OCI-LY7 (cell line): ENCODE measurements at regions not wholly inside any gene's neighbourhood (a gene's known extent, or its start where the extent isn't known, plus 50 kb on each side); places are given as distances from the start of the nearest gene placed in this dataset.

Source experiments
- BruUV-seq: library from RNA; stranded (reverse); fragments of 400-500 nt; replicated peaks from 2 replicates; lab custom pipeline; 2021; lab: Mats Ljungman, UMichigan
- CTCF ChIA-PET: fragments of 300-600 bp; sonication (Branson Sonifier 250); formaldehyde crosslinking; loops from one replicate; lab custom pipeline; 2022; ENCODE audit warnings: antibody characterized with exemption; ENCODE audit not compliant: unreplicated experiment; lab: Charles Lee
- POLR2A ChIA-PET: fragments of 300-600 bp; sonication (Branson Sonifier 250); formaldehyde crosslinking; loops from one replicate; lab custom pipeline; 2022; ENCODE audit warnings: antibody characterized with exemption; lab: Charles Lee
- DNase-seq: peaks from one replicate; pipeline ENCODE4 v3.0.0-alpha.2; 2015; ENCODE audit warnings: low spot score
- H2AFZ ChIP-seq: fragments of 200-600 bp; sonication (generic), shearing (Covaris generic); 2 replicates; pipeline ENCODE4 v1.6.1; 2014; ENCODE audit warnings: mild to moderate bottlenecking, antibody characterized with exemption, low read length, moderate library complexity
- H3K27ac ChIP-seq: fragments of 200-600 bp; sonication (generic); 2 replicates; pipeline ENCODE4 v1.5.1; 2014; ENCODE audit warnings: mixed run types, low read depth, mild to moderate bottlenecking, moderate library complexity, low read length, inconsistent platforms; ENCODE audit not compliant: poor library complexity, severe bottlenecking
- H3K36me3 ChIP-seq: fragments of 200-600 bp; sonication (generic); 2 replicates; pipeline ENCODE4 v1.6.1; 2014; ENCODE audit warnings: mild to moderate bottlenecking, antibody characterized with exemption, low read length, moderate library complexity, mixed read lengths; ENCODE audit not compliant: insufficient read depth
- H3K4me1 ChIP-seq: fragments of 200-600 bp; sonication (generic); 2 replicates; pipeline ENCODE4 v1.5.1; 2014; ENCODE audit warnings: mild to moderate bottlenecking, low read length; ENCODE audit not compliant: insufficient read depth, poor library complexity, severe bottlenecking
- H3K4me2 ChIP-seq: fragments of 200-600 bp; sonication (generic); 2 replicates; pipeline ENCODE4 v1.6.1; 2014; ENCODE audit warnings: mild to moderate bottlenecking, low read length
- H3K4me3 ChIP-seq: fragments of 200-600 bp; sonication (generic); 2 replicates; pipeline ENCODE4 v1.5.1; 2014; ENCODE audit warnings: mild to moderate bottlenecking, low read depth, low read length; ENCODE audit not compliant: poor library complexity, severe bottlenecking
- H3K79me2 ChIP-seq: fragments of 200-600 bp; sonication (generic); 2 replicates; pipeline ENCODE4 v1.6.1; 2016; ENCODE audit warnings: low read depth, mild to moderate bottlenecking, low read length, moderate library complexity, mixed read lengths; ENCODE audit not compliant: insufficient read depth
- H3K9me2 ChIP-seq: fragments of 200-600 bp; sonication (generic); 2 replicates; pipeline ENCODE4 v1.6.1; 2016; ENCODE audit warnings: mild to moderate bottlenecking, low read length, mixed read lengths; ENCODE audit not compliant: insufficient read depth
- H3K9me3 ChIP-seq: fragments of 200-600 bp; sonication (generic); 2 replicates; pipeline ENCODE4 v1.6.1; 2014; ENCODE audit warnings: mild to moderate bottlenecking, mixed run types, low read length, mixed read lengths
- H4K20me1 ChIP-seq: fragments of 200-600 bp; sonication (generic); 2 replicates; pipeline ENCODE4 v1.6.1; 2014; ENCODE audit warnings: mild to moderate bottlenecking, antibody characterized with exemption, low read length, moderate library complexity, mixed read lengths; ENCODE audit not compliant: insufficient read depth
- EZH2phosphoT487 ChIP-seq: fragments of 200-600 bp; sonication (generic); IDR thresholded peaks from 2 replicates; pipeline ENCODE4 v1.6.1; 2018; ENCODE audit warnings: low read depth, borderline replicate concordance, mild to moderate bottlenecking, mixed run types, antibody characterized with exemption, low read length, moderate library complexity, mixed read lengths
- intact Hi-C: fragments of 100-400 bp; cut with micrococcal nuclease; formaldehyde crosslinking; loops from one replicate; pipeline ENCODE4 v1.10.0; 2022; ENCODE audit not compliant: unreplicated experiment
- TF ChIP-seq, protein P1 (sequence below): fragments of 200-600 bp; sonication (generic); conservative IDR thresholded peaks from 2 replicates; pipeline ENCODE4 v1.5.1; 2014; ENCODE audit warnings: mild to moderate bottlenecking, antibody characterized with exemption, low read length, moderate library complexity, mixed read lengths

DNA sequence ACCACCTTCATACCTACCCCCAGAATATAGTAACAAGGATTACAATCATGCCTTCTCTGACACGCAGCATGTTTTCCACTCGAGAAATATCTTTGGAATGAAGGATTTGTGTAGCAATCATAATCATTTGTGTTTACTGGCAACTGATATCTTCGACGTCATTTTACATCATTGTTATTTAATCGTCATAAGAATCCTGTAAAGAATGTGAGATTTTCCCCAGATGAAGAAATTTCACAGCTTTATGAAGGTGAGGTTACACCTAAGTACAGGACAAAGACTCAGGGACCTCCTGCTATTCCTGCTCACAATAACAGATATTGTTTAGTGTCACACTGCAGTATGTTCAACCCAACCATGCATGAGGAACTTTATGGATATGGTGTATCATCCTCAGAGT lies 198.2 kb upstream of the LDB2 start:
- Histone ChIP-seq H3K36me3 (no peaks in the 10 kb centered on the region), H3K9me3 (no peaks in the 10 kb centered on the region), H3K4me2 (no peak overlapping the region), H3K9me2 (no peaks in the 10 kb centered on the region), H3K79me2 (no peaks in the 10 kb centered on the region), H4K20me1 (no peaks in the 10 kb centered on the region), H3K4me3 (no peak overlapping the region), H2AFZ (no peak overlapping the region), H3K4me1 (no peaks in the 10 kb centered on the region), H3K27ac (no peak overlapping the region)
- intact Hi-C loops: no loop called here
- no TSS peak for BruUV-seq
- CTCF ChIA-PET: no interaction called here
- POLR2A ChIA-PET: no interaction called here
- DNase-seq: no peak
- no peak for TF ChIP-seq EZH2phosphoT487
- TF ChIP-seq, protein P1, sequence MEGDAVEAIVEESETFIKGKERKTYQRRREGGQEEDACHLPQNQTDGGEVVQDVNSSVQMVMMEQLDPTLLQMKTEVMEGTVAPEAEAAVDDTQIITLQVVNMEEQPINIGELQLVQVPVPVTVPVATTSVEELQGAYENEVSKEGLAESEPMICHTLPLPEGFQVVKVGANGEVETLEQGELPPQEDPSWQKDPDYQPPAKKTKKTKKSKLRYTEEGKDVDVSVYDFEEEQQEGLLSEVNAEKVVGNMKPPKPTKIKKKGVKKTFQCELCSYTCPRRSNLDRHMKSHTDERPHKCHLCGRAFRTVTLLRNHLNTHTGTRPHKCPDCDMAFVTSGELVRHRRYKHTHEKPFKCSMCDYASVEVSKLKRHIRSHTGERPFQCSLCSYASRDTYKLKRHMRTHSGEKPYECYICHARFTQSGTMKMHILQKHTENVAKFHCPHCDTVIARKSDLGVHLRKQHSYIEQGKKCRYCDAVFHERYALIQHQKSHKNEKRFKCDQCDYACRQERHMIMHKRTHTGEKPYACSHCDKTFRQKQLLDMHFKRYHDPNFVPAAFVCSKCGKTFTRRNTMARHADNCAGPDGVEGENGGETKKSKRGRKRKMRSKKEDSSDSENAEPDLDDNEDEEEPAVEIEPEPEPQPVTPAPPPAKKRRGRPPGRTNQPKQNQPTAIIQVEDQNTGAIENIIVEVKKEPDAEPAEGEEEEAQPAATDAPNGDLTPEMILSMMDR: no peak

DNA sequence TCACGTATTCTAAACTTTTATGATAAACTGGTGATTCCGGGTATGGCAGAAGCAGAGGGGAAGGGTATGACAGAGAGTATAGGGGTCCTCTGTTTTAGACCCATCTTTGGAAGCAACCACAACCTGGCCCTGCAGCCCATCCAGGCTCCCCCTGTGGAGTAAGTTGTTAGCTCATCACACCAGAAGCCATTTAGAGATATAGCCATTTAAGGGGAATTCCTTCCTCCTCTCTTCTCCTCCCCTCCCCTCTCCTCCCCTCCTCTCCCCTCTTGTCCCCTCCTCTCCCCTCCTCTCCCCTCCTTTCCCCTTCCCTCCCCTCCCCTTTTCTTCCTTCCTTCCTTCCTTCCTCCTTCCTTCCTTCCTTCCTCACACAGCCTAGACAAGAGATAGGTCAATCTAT lies 197.3 kb upstream of the LDB2 start:
- no peaks in the 10 kb centered on the region for H3K9me3 ChIP-seq
- no peak for DNase-seq
- POLR2A ChIA-PET: no interaction called here
- no peak overlapping the region for H3K4me3 ChIP-seq
- no peak overlapping the region for H2AFZ ChIP-seq
- H3K4me2 ChIP-seq: no peak overlapping the region
- CTCF ChIA-PET: no interaction called here
- H4K20me1 ChIP-seq: no peaks in the 10 kb centered on the region
- no peaks in the 10 kb centered on the region for H3K9me2 ChIP-seq
- no peaks in the 10 kb centered on the region for H3K36me3 ChIP-seq
- H3K27ac ChIP-seq: no peak overlapping the region
- TF ChIP-seq, protein P1: no peak
- TF ChIP-seq EZH2phosphoT487: no peak
- H3K79me2 ChIP-seq: no peaks in the 10 kb centered on the region
- no peaks in the 10 kb centered on the region for H3K4me1 ChIP-seq
- intact Hi-C loops: no loop called here
- no TSS peak for BruUV-seq

DNA sequence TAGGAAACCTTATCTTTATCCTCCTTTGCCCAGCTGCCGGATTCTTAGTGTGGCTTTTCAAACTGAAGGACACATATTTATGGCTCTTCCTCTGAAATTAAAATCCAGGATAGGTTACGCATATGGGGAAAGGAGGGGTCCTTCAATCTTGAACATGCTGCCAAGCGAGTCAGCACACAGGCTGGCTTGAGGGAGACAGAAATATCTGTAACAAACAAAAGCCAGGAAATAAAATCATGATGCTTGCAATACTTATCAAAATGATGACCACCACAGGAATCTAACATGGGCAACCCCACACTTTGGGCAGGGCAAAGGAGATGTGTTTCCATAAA lies 196.4 kb upstream of the LDB2 start:
- Histone ChIP-seq H3K4me2 (no peak overlapping the region), H3K9me2 (no peaks in the 10 kb centered on the region), H3K36me3 (no peaks in the 10 kb centered on the region), H3K9me3 (no peaks in the 10 kb centered on the region), H2AFZ (no peak overlapping the region), H3K4me3 (no peak overlapping the region), H3K4me1 (no peaks in the 10 kb centered on the region), H4K20me1 (no peaks in the 10 kb centered on the region), H3K79me2 (no peaks in the 10 kb centered on the region), H3K27ac (no peak overlapping the region)
- ChIA-PET CTCF (no interaction called here), POLR2A (no interaction called here)
- DNase-seq: no peak
- intact Hi-C loops: no loop called here
- no TSS peak for BruUV-seq
- no peak for TF ChIP-seq EZH2phosphoT487
- TF ChIP-seq, protein P1: no peak
